IMR-90 (cell line): ENCODE measurements at regions not wholly inside any gene's neighbourhood (a gene's known extent, or its start where the extent isn't known, plus 50 kb on each side); places are given as distances from the start of the nearest gene placed in this dataset.

Experiments used
- ATAC-seq: fragments of 200-7000 bp; cut with Tn5 transposase; 2 replicates; pipeline ENCODE4 v1.9.1; 2020; ENCODE audit warnings: low read depth, mild to moderate bottlenecking, moderate library complexity
- BruUV-seq: library from RNA; stranded (reverse); fragments of 400-500 nt; replicated peaks from 2 replicates; lab custom pipeline; 2021; lab: Mats Ljungman, UMichigan
- CTCF ChIA-PET: fragments of 300-600 bp; formaldehyde crosslinking; extraction: SDS; loops from one replicate; lab custom pipeline; 2021; ENCODE audit warnings: antibody characterized with exemption; lab: Yijun Ruan, JAX
- POLR2A ChIA-PET: fragments of 300-600 bp; sonication (Branson Sonifier 250); formaldehyde crosslinking; loops from one replicate; lab custom pipeline; 2022; ENCODE audit warnings: antibody characterized with exemption; ENCODE audit not compliant: unreplicated experiment; lab: Charles Lee
- DNase-seq: peaks from one replicate; pipeline ENCODE4 v3.0.0; 2013
- H2AFZ ChIP-seq: replicated peaks from 2 replicates; pipeline ENCODE3; 2013; ENCODE audit warnings: low read length, mild to moderate bottlenecking; ENCODE audit not compliant: poor library complexity
- H2AK5ac ChIP-seq: 2 replicates; pipeline ENCODE4 v1.6.1; 2013; ENCODE audit warnings: low read depth, low read length, inconsistent platforms
- H2AK9ac ChIP-seq: replicated peaks from 2 replicates; pipeline ENCODE3; 2013; ENCODE audit warnings: mild to moderate bottlenecking, low read depth, low read length, moderate library complexity; ENCODE audit not compliant: poor library complexity
- H2BK120ac ChIP-seq: 2 replicates; pipeline ENCODE4 v1.6.1; 2013; ENCODE audit warnings: low read depth, low read length, inconsistent platforms
- H2BK15ac ChIP-seq: 3 replicates; pipeline ENCODE4 v1.6.1; 2013; ENCODE audit warnings: low read depth, low read length, inconsistent platforms
- H2BK20ac ChIP-seq: 2 replicates; pipeline ENCODE4 v1.6.1; 2013; ENCODE audit warnings: low read depth, mild to moderate bottlenecking, inconsistent platforms, low read length, moderate library complexity
- H2BK5ac ChIP-seq: 2 replicates; pipeline ENCODE4 v1.6.1; 2013; ENCODE audit warnings: mild to moderate bottlenecking, low read depth, low read length, inconsistent platforms; ENCODE audit not compliant: poor library complexity, severe bottlenecking
- H3K14ac ChIP-seq: replicated peaks from 2 replicates; pipeline ENCODE4 v1.6.1; 2013; ENCODE audit warnings: low read depth, low read length, inconsistent platforms
- H3K18ac ChIP-seq: 2 replicates; pipeline ENCODE4 v1.6.1; 2013; ENCODE audit warnings: low read depth, low read length, control low read depth
- H3K23ac ChIP-seq: 2 replicates; pipeline ENCODE4 v1.6.1; 2013; ENCODE audit warnings: low read depth, low read length, inconsistent platforms
- H3K27ac ChIP-seq: 2 replicates; pipeline ENCODE4 v1.5.1; 2013; ENCODE audit warnings: mild to moderate bottlenecking, control low read depth, low read length; ENCODE audit not compliant: insufficient read depth
- H3K27me3 ChIP-seq: 2 replicates; pipeline ENCODE4 v1.6.1; 2013; ENCODE audit warnings: low read length; ENCODE audit not compliant: control insufficient read depth, insufficient read depth
- H3K36me3 ChIP-seq: 2 replicates; pipeline ENCODE4 v1.6.1; 2013; ENCODE audit warnings: low read length, mixed read lengths; ENCODE audit not compliant: control insufficient read depth, insufficient read depth
- H3K4ac ChIP-seq: 2 replicates; pipeline ENCODE4 v1.6.1; 2013; ENCODE audit warnings: low read depth, low read length, inconsistent platforms
- H3K4me1 ChIP-seq: 2 replicates; pipeline ENCODE4 v1.6.1; 2013; ENCODE audit warnings: low read length, mixed read lengths; ENCODE audit not compliant: control insufficient read depth, insufficient read depth
- H3K4me2 ChIP-seq: 2 replicates; pipeline ENCODE4 v1.6.1; 2013; ENCODE audit warnings: low read depth, mild to moderate bottlenecking, control low read depth, low read length, moderate library complexity
- H3K4me3 ChIP-seq: 2 replicates; pipeline ENCODE4 v1.5.1; 2013; ENCODE audit warnings: low read depth, mild to moderate bottlenecking, control low read depth, low read length, moderate library complexity; ENCODE audit not compliant: insufficient read depth
- H3K56ac ChIP-seq: 2 replicates; pipeline ENCODE4 v1.6.1; 2013; ENCODE audit warnings: low read length, inconsistent platforms; ENCODE audit not compliant: insufficient read depth; ENCODE audit errors: extremely low read depth
- H3K79me1 ChIP-seq, 2 experiments: 2 replicates each; pipeline ENCODE4 v1.6.1; 2013; ENCODE audit warnings: low read length in 2 of 2, inconsistent platforms in 1 of 2, low read depth in 1 of 2
- H3K9ac ChIP-seq: 2 replicates; pipeline ENCODE4 v1.6.1; 2013; ENCODE audit warnings: low read depth, low read length, control low read depth
- H3K9me1 ChIP-seq: 2 replicates; pipeline ENCODE4 v1.6.1; 2013; ENCODE audit warnings: low read length, inconsistent platforms; ENCODE audit not compliant: insufficient read depth
- H3K9me3 ChIP-seq: 2 replicates; pipeline ENCODE4 v1.6.1; 2013; ENCODE audit warnings: low read length; ENCODE audit not compliant: control insufficient read depth, insufficient read depth
- H4K20me1 ChIP-seq: 2 replicates; pipeline ENCODE4 v1.6.1; 2013; ENCODE audit warnings: low read length, inconsistent platforms; ENCODE audit not compliant: insufficient read depth
- H4K5ac ChIP-seq: 2 replicates; pipeline ENCODE4 v1.6.1; 2013; ENCODE audit warnings: mild to moderate bottlenecking, low read depth, low read length, control low read depth
- H4K8ac ChIP-seq, 2 experiments: 2 replicates each; pipeline ENCODE4 v1.6.1; 2013; ENCODE audit warnings: low read depth in 2 of 2, low read length in 2 of 2, control low read depth in 1 of 2, inconsistent platforms in 1 of 2
- H4K91ac ChIP-seq: 2 replicates; pipeline ENCODE4 v1.6.1; 2013; ENCODE audit warnings: low read depth, low read length, inconsistent platforms; ENCODE audit not compliant: insufficient read depth
- BHLHE40 ChIP-seq: fragments of 150-350 bp; IDR thresholded peaks from 2 replicates; pipeline ENCODE4 v1.6.1; 2016; ENCODE audit warnings: mild to moderate bottlenecking, low read depth, low read length
- CEBPB ChIP-seq: IDR thresholded peaks from 2 replicates; pipeline ENCODE4 v1.6.1; 2012; ENCODE audit warnings: low read depth, low read length, improper control_type of control experiment
- CHD1 ChIP-seq: IDR thresholded peaks from 2 replicates; pipeline ENCODE4 v1.6.1; 2012; ENCODE audit warnings: low read depth, low read length, improper control_type of control experiment
- ELK1 ChIP-seq: fragments of 150-350 bp; IDR thresholded peaks from 2 replicates; pipeline ENCODE4 v1.6.1; 2016; ENCODE audit warnings: low read depth, mild to moderate bottlenecking, low read length, moderate library complexity, borderline replicate concordance
- FOS ChIP-seq: fragments of 150-350 bp; IDR thresholded peaks from 2 replicates; pipeline ENCODE4 v1.6.1; 2016; ENCODE audit warnings: low read depth, low read length
- MAFK ChIP-seq: IDR thresholded peaks from 2 replicates; pipeline ENCODE4 v1.6.1; 2012; ENCODE audit warnings: low read depth, low read length, improper control_type of control experiment
- MAZ ChIP-seq: IDR thresholded peaks from 2 replicates; pipeline ENCODE4 v1.6.1; 2012; ENCODE audit warnings: low read depth, mild to moderate bottlenecking, low read length, improper control_type of control experiment, moderate library complexity, borderline replicate concordance
- NFE2L2 ChIP-seq: fragments of 150-350 bp; IDR thresholded peaks from 2 replicates; pipeline ENCODE4 v1.6.1; 2016; ENCODE audit warnings: low read depth, mild to moderate bottlenecking, low read length
- POLR2A ChIP-seq: IDR thresholded peaks from 2 replicates; pipeline ENCODE4 v1.6.1; 2012; ENCODE audit warnings: mild to moderate bottlenecking, low read depth, low read length
- RAD21 ChIP-seq: IDR thresholded peaks from 2 replicates; pipeline ENCODE4 v1.6.1; 2012; ENCODE audit warnings: low read length, improper control_type of control experiment
- RCOR1 ChIP-seq: IDR thresholded peaks from 2 replicates; pipeline ENCODE4 v1.6.1; 2012; ENCODE audit warnings: mild to moderate bottlenecking, low read length, improper control_type of control experiment; ENCODE audit not compliant: insufficient replicate concordance
- RFX5 ChIP-seq: IDR thresholded peaks from 2 replicates; pipeline ENCODE4 v1.8.0; 2012; ENCODE audit warnings: low read depth, mild to moderate bottlenecking, low read length, moderate library complexity
- SMC3 ChIP-seq: fragments of 150-350 bp; IDR thresholded peaks from 2 replicates; pipeline ENCODE4 v1.6.1; 2016; ENCODE audit warnings: low read depth, mild to moderate bottlenecking, antibody characterized with exemption, low read length, moderate library complexity
- USF2 ChIP-seq: fragments of 150-350 bp; IDR thresholded peaks from 2 replicates; pipeline ENCODE4 v1.6.1; 2017; ENCODE audit warnings: mild to moderate bottlenecking, antibody characterized with exemption, low read length, low read depth
- dilution Hi-C: fragments of 300-500 bp; cut with HindIII; formaldehyde crosslinking; loops from one replicate; pipeline ENCODE4 v1.14.3; 2018; ENCODE audit warnings: low sequenced_read_pairs; ENCODE audit not compliant: unreplicated experiment
- in situ Hi-C: fragments of 300-500 bp; cut with MboI; formaldehyde crosslinking; loops from 3 replicates; pipeline ENCODE4 v1.14.3; 2019; ENCODE audit warnings: low sequenced_read_pairs, inconsistent platforms, mixed read lengths
- intact Hi-C: fragments of 100-400 bp; cut with micrococcal nuclease; formaldehyde crosslinking; loops from 2 replicates; pipeline ENCODE4 v1.10.0; 2022
- TF ChIP-seq, protein P1 (sequence below): conservative IDR thresholded peaks from 2 replicates; pipeline ENCODE4 v1.5.1; 2012; ENCODE audit warnings: mild to moderate bottlenecking, low read depth, low read length, improper control_type of control experiment

- H4K20me1 ChIP-seq = no peaks in the 10 kb centered on the region
- intact Hi-C loops (no loop called here), dilution Hi-C loops (no loop called here), in situ Hi-C loops (no loop called here)
- no peak overlapping the region for H3K14ac ChIP-seq
- ChIA-PET CTCF (no interaction called here), POLR2A (no interaction called here)
- no peaks in the 10 kb centered on the region for H3K9me1 ChIP-seq
- no peak overlapping the region for H3K56ac ChIP-seq
- no peak overlapping the region for H2BK5ac ChIP-seq
- TF ChIP-seq, protein P1, sequence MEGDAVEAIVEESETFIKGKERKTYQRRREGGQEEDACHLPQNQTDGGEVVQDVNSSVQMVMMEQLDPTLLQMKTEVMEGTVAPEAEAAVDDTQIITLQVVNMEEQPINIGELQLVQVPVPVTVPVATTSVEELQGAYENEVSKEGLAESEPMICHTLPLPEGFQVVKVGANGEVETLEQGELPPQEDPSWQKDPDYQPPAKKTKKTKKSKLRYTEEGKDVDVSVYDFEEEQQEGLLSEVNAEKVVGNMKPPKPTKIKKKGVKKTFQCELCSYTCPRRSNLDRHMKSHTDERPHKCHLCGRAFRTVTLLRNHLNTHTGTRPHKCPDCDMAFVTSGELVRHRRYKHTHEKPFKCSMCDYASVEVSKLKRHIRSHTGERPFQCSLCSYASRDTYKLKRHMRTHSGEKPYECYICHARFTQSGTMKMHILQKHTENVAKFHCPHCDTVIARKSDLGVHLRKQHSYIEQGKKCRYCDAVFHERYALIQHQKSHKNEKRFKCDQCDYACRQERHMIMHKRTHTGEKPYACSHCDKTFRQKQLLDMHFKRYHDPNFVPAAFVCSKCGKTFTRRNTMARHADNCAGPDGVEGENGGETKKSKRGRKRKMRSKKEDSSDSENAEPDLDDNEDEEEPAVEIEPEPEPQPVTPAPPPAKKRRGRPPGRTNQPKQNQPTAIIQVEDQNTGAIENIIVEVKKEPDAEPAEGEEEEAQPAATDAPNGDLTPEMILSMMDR = no peak
- TF ChIP-seq RFX5 (no peak), FOS (no peak), BHLHE40 (no peak), ELK1 (no peak), MAZ (no peak), SMC3 (no peak), RCOR1 (no peak), RAD21 (no peak), CEBPB (no peak), POLR2A (no peak), CHD1 (no peak), USF2 (no peak), NFE2L2 (no peak), MAFK (no peak)
- no peaks in the 10 kb centered on the region for H3K9me3 ChIP-seq
- H3K79me1 ChIP-seq = no peaks in the 10 kb centered on the region
- no peak overlapping the region for H4K5ac ChIP-seq
- no peaks in the 10 kb centered on the region for H3K27me3 ChIP-seq
- H3K4ac ChIP-seq = no peak overlapping the region
- no peak overlapping the region for H2AK9ac ChIP-seq
- no peaks in the 10 kb centered on the region for H3K36me3 ChIP-seq
- no peak overlapping the region for H2AFZ ChIP-seq
- no peak overlapping the region for H3K9ac ChIP-seq
- no peak overlapping the region for H3K23ac ChIP-seq
- H2BK120ac ChIP-seq = no peak overlapping the region
- no peak overlapping the region for H3K4me3 ChIP-seq
- no peak for ATAC-seq
- no peaks in the 10 kb centered on the region; the same call in 1 of the 2 replicates for H3K4me1 ChIP-seq
- no peak overlapping the region for H2AK5ac ChIP-seq
- H2BK20ac ChIP-seq = peak overlapping the region; percentile 33; the same call in 1 of the 2 replicates
- no peak overlapping the region for H4K91ac ChIP-seq
- BruUV-seq = no TSS peak
- no peak overlapping the region for H3K4me2 ChIP-seq
- no peak for DNase-seq
- H2BK15ac ChIP-seq = 0 out of 3 replicates have a peak overlapping the region, but pooled peaks have one; percentile 5
- H3K27ac ChIP-seq = no peak overlapping the region
- no peak overlapping the region for H3K18ac ChIP-seq
- H4K8ac ChIP-seq = no peak overlapping the region
Measured at GRCh38 chr3:102132370-102132769, 283.1 kb downstream of the NFKBIZ start.
